ENCODE measurements at regions not wholly inside any gene's neighbourhood (a gene's known extent, or its start where the extent isn't known, plus 50 kb on each side); places are given as distances from the start of the nearest gene placed in this dataset.

DNA sequence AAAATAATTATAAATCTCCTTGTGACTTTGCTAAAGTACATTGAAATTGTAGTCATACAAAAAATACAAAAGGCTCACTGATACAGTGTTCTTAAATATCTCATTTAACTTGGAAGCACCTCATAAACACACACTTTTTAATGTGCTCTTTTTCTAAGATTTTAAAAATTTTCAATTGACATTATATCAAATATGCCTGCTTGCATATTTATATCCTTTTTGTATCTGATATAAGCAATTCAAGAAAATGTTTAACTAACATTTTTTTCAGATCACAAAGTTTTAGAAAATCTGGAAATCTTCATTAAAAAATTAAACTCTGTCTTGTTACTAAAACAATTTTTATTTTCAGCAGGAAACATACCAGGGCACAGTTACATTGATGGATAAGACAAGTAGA, 661.5 kb downstream of the REEP3 start (continued):
- TF ChIP-seq GABPB1 (CRISPR knock-in tag; IDR thresholded peaks at IDR 0.05) (no peak), JUN (CRISPR knock-in tag; IDR thresholded peaks at IDR 0.05) (no peak), ZNF513 (CRISPR knock-in tag; conservative IDR thresholded peaks at IDR 0.05) (no peak), ZXDC (CRISPR knock-in tag; IDR thresholded peaks at IDR 0.05) (no peak), MAFF (IDR thresholded peaks at IDR 0.05; ENCODE audit: low read depth, low read length) (peak; percentile 37; the same call in 1 of the 2 replicates), THRA (CRISPR knock-in tag; IDR thresholded peaks at IDR 0.05; ENCODE audit: borderline replicate concordance) (no peak), ZNF430 (CRISPR knock-in tag; IDR thresholded peaks at IDR 0.05) (no peak), MAFK (conservative IDR thresholded peaks at IDR 0.05 in 1 of 2, IDR thresholded peaks at IDR 0.05 in 1 of 2; ENCODE audit: low read length in 2 of 2) (peak in 1 of 2 experiments; percentile 52; a peak in 2 of 4 replicates), KLF6 (CRISPR knock-in tag; IDR thresholded peaks at IDR 0.05) (no peak)
- TF ChIP-seq, protein P1, sequence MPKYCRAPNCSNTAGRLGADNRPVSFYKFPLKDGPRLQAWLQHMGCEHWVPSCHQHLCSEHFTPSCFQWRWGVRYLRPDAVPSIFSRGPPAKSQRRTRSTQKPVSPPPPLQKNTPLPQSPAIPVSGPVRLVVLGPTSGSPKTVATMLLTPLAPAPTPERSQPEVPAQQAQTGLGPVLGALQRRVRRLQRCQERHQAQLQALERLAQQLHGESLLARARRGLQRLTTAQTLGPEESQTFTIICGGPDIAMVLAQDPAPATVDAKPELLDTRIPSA (CRISPR knock-in tag; IDR thresholded peaks at IDR 0.05; ENCODE audit: borderline replicate concordance): no peak
- TF ChIP-seq, protein P2, sequence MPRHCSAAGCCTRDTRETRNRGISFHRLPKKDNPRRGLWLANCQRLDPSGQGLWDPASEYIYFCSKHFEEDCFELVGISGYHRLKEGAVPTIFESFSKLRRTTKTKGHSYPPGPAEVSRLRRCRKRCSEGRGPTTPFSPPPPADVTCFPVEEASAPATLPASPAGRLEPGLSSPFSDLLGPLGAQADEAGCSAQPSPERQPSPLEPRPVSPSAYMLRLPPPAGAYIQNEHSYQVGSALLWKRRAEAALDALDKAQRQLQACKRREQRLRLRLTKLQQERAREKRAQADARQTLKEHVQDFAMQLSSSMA (CRISPR knock-in tag; IDR thresholded peaks at IDR 0.05): no peak

Data from HepG2 (cell line).